ENCODE measurements at regions not wholly inside any gene's neighbourhood (a gene's known extent, or its start where the extent isn't known, plus 50 kb on each side); places are given as distances from the start of the nearest gene placed in this dataset.

- no peak for TF ChIP-seq TOX (CRISPR knock-in tag; IDR thresholded peaks at IDR 0.05; ENCODE audit: borderline replicate concordance)
- TF ChIP-seq PATZ1 (CRISPR knock-in tag; IDR thresholded peaks at IDR 0.05; ENCODE audit: borderline replicate concordance), result no peak
- TF ChIP-seq TCF4 (CRISPR knock-in tag; IDR thresholded peaks at IDR 0.05; ENCODE audit: borderline replicate concordance), result no peak
- no peak for TF ChIP-seq ARNTL (CRISPR knock-in tag; IDR thresholded peaks at IDR 0.05; ENCODE audit: borderline replicate concordance, low read depth)
- no peak for TF ChIP-seq ZFP30 (CRISPR knock-in tag; IDR thresholded peaks at IDR 0.05)
- no peak for TF ChIP-seq ISL1 (CRISPR knock-in tag; IDR thresholded peaks at IDR 0.05)
- TF ChIP-seq PPARA (CRISPR knock-in tag; IDR thresholded peaks at IDR 0.05; ENCODE audit: borderline replicate concordance), result no peak
- no peak for TF ChIP-seq ZNF565 (CRISPR knock-in tag; conservative IDR thresholded peaks at IDR 0.05; ENCODE audit: low read depth)
- no peak for ATAC-seq
Observed at GRCh38 chr2:146867477-146867986, 977.3 kb upstream of the ACVR2A start.

- no peak for ATAC-seq
- TF ChIP-seq TOX (CRISPR knock-in tag; IDR thresholded peaks at IDR 0.05; ENCODE audit: borderline replicate concordance) (no peak), ZFP30 (CRISPR knock-in tag; IDR thresholded peaks at IDR 0.05) (no peak)
Observed at GRCh38 chr2:146853741-146854444, 990.9 kb upstream of the ACVR2A start.

GRCh38 chr2:146852661-146853060 lies 992.2 kb upstream of the ACVR2A start:
- TF ChIP-seq RARB (CRISPR knock-in tag; IDR thresholded peaks at IDR 0.05), result no peak
- no peak for TF ChIP-seq TOX (CRISPR knock-in tag; IDR thresholded peaks at IDR 0.05; ENCODE audit: borderline replicate concordance)
- no peak for TF ChIP-seq ZNF8 (CRISPR knock-in tag; IDR thresholded peaks at IDR 0.05)
- no peak for TF ChIP-seq ARNTL (CRISPR knock-in tag; IDR thresholded peaks at IDR 0.05; ENCODE audit: borderline replicate concordance, low read depth)
- TF ChIP-seq ZFP3 (CRISPR knock-in tag; IDR thresholded peaks at IDR 0.05), result no peak
- no peak for TF ChIP-seq ISL1 (CRISPR knock-in tag; IDR thresholded peaks at IDR 0.05)
- TF ChIP-seq TSHZ2 (CRISPR knock-in tag; IDR thresholded peaks at IDR 0.05), result no peak
- no peak for TF ChIP-seq CREB5 (CRISPR knock-in tag; IDR thresholded peaks at IDR 0.05; ENCODE audit: low read depth)
- TF ChIP-seq ZNF70 (CRISPR knock-in tag; IDR thresholded peaks at IDR 0.05), result no peak
- no peak for TF ChIP-seq TCF4 (CRISPR knock-in tag; IDR thresholded peaks at IDR 0.05; ENCODE audit: borderline replicate concordance)
- no peak for TF ChIP-seq ZC3H10 (CRISPR knock-in tag; IDR thresholded peaks at IDR 0.05)
- TF ChIP-seq CSRNP3 (CRISPR knock-in tag; IDR thresholded peaks at IDR 0.05), result no peak
- no peak for TF ChIP-seq PATZ1 (CRISPR knock-in tag; IDR thresholded peaks at IDR 0.05; ENCODE audit: borderline replicate concordance)
- TF ChIP-seq ZFP30 (CRISPR knock-in tag; IDR thresholded peaks at IDR 0.05), result no peak
- TF ChIP-seq POU6F1 (CRISPR knock-in tag; IDR thresholded peaks at IDR 0.05; ENCODE audit: borderline replicate concordance, low read depth), result no peak
- TF ChIP-seq ESRRG (CRISPR knock-in tag; IDR thresholded peaks at IDR 0.05), result no peak
- no peak for ATAC-seq
